ENCODE measurements at regions not wholly inside any gene's neighbourhood (a gene's known extent, or its start where the extent isn't known, plus 50 kb on each side); places are given as distances from the start of the nearest gene placed in this dataset.
A peak's percentile ranks its signal among the peaks of the same experiment; 100 is the strongest.

GRCh38 chr6:90759664-90760063 lies 172.8 kb upstream of the MAP3K7 start:
- WGBS, 2 donors, result 41 to 49% methylated on average over 3 of the region's 3 CpGs
- Histone ChIP-seq H3K4me3 (no peak overlapping the region), H3K4me1 (no peaks in the 10 kb centered on the region), H3K36me3 (replicated peaks in 1 of 2; ENCODE audit: insufficient read depth in 1 of 2, low read depth in 2 of 2) (no peaks in the 10 kb centered on the region), H3K27me3 (no peaks in the 10 kb centered on the region), H3K9me3 (no peaks in the 10 kb centered on the region), H3K27ac (no peak overlapping the region)
- TF ChIP-seq CTCF (IDR thresholded peaks at IDR 0.05) (no peak), POLR2A (IDR thresholded peaks at IDR 0.05) (no peak)
- no peak for DNase-seq
- ATAC-seq, result no peak
- intact Hi-C loops (cut with DNase I), result no loop called here

- no peak for DNase-seq
- Histone ChIP-seq H3K27ac (no peak overlapping the region), H3K27me3 (no peaks in the 10 kb centered on the region), H3K9me3 (no peaks in the 10 kb centered on the region), H3K4me1 (peaks cover 8% of the 10 kb centered on the region), H3K4me3 (no peak overlapping the region), H3K36me3 (replicated peaks in 1 of 2; ENCODE audit: insufficient read depth in 1 of 2, low read depth in 2 of 2) (no peaks in the 10 kb centered on the region)
- 48 to 54% methylated on average over 3 of the region's 3 CpGs for WGBS, 2 donors
- no peak for ATAC-seq
- intact Hi-C loops (cut with DNase I), result no loop called here
- TF ChIP-seq POLR2A (IDR thresholded peaks at IDR 0.05), result no peak
- TF ChIP-seq CTCF (IDR thresholded peaks at IDR 0.05), result no peak
Measured at GRCh38 chr6:90758741-90759140, 171.9 kb upstream of the MAP3K7 start.

GRCh38 chr6:90753820-90754643 lies 167.2 kb upstream of the MAP3K7 start:
- no peak for TF ChIP-seq CTCF (IDR thresholded peaks at IDR 0.05)
- no peak for TF ChIP-seq POLR2A (IDR thresholded peaks at IDR 0.05)
- intact Hi-C loops (cut with DNase I), result no loop called here
- peak in 1 of 4 donors; percentile 13 for DNase-seq
- H3K27me3 ChIP-seq, result no peaks in the 10 kb centered on the region
- no peaks in the 10 kb centered on the region for H3K36me3 ChIP-seq (replicated peaks in 1 of 2; ENCODE audit: insufficient read depth in 1 of 2, low read depth in 2 of 2)
- no peak overlapping the region for H3K4me3 ChIP-seq
- H3K9me3 ChIP-seq, result no peaks in the 10 kb centered on the region
- no peak overlapping the region for H3K27ac ChIP-seq
- 34 to 45% methylated on average over 8 of the region's 8 CpGs for WGBS, 2 donors
- H3K4me1 ChIP-seq, result peaks cover 11% of the 10 kb centered on the region
- ATAC-seq, result peak; percentile 30

- H3K27me3 ChIP-seq, result no peaks in the 10 kb centered on the region
- no peak overlapping the region for H3K27ac ChIP-seq
- intact Hi-C loops (cut with DNase I), result no loop called here
- WGBS, 2 donors, result 32 to 76% methylated on average over 4 of the region's 4 CpGs
- no peak for TF ChIP-seq CTCF (IDR thresholded peaks at IDR 0.05)
- no peak for TF ChIP-seq POLR2A (IDR thresholded peaks at IDR 0.05)
- H3K9me3 ChIP-seq, result no peaks in the 10 kb centered on the region
- H3K4me3 ChIP-seq, result no peak overlapping the region
- no peaks in the 10 kb centered on the region for H3K36me3 ChIP-seq (replicated peaks in 1 of 2; ENCODE audit: insufficient read depth in 1 of 2, low read depth in 2 of 2)
- ATAC-seq, result no peak
- DNase-seq, result no peak
- no peaks in the 10 kb centered on the region for H3K4me1 ChIP-seq
Measured at GRCh38 chr6:90739802-90740201, 152.9 kb upstream of the MAP3K7 start.

- Histone ChIP-seq H3K27me3 (no peaks in the 10 kb centered on the region), H3K36me3 (replicated peaks in 1 of 2; ENCODE audit: insufficient read depth in 1 of 2, low read depth in 2 of 2) (no peaks in the 10 kb centered on the region), H3K9me3 (no peaks in the 10 kb centered on the region), H3K4me1 (no peaks in the 10 kb centered on the region), H3K4me3 (no peak overlapping the region), H3K27ac (no peak overlapping the region)
- TF ChIP-seq POLR2A (IDR thresholded peaks at IDR 0.05) (no peak), CTCF (IDR thresholded peaks at IDR 0.05) (no peak)
- intact Hi-C loops (cut with DNase I), result no loop called here
- 61 to 81% methylated on average over 4 to 7 of the region's 7 CpGs for WGBS, 2 donors
- ATAC-seq, result no peak
- no peak for DNase-seq
Measured at GRCh38 chr6:90739339-90739738, 152.5 kb upstream of the MAP3K7 start.

All from body of pancreas (tissue), 4 donors.